CD4-positive, alpha-beta T cell (primary cell): ENCODE measurements at regions not wholly inside any gene's neighbourhood (a gene's known extent, or its start where the extent isn't known, plus 50 kb on each side); places are given as distances from the start of the nearest gene placed in this dataset.

ENCODE experiments used
- ATAC-seq: fragments of 200-7000 bp; cut with Tn5 transposase; one replicate; pipeline ENCODE4 v1.10.0; 2022; ENCODE audit warnings: mild to moderate bottlenecking; ENCODE audit not compliant: poor library complexity
- CTCF ChIA-PET: fragments of 350-600 bp; sonication (Branson Sonifier 250); formaldehyde crosslinking; loops from one replicate; lab custom pipeline; 2021; ENCODE audit warnings: antibody characterized with exemption, inconsistent platforms; lab: Charles Lee
- POLR2A ChIA-PET: fragments of 350-600 bp; sonication (Branson Sonifier 250); formaldehyde crosslinking; loops from one replicate; lab custom pipeline; 2021; ENCODE audit warnings: antibody characterized with exemption, inconsistent platforms; lab: Charles Lee
- DNase-seq, 14 experiments: peaks; one replicate each; pipeline ENCODE4 v3.0.0-alpha.2; 2013 to 2020; ENCODE audit warnings: mixed read lengths in 2 of 14
- H3K27ac ChIP-seq, 2 donors: one replicate each; pipeline versions ENCODE4 v1.5.1 to v1.7.0; 2013; ENCODE audit warnings: low read length in 2 of 2, low read depth in 1 of 2, mild to moderate bottlenecking in 1 of 2
- H3K27me3 ChIP-seq, 2 experiments: 1 replicate in 1 of 2; 2 replicates in 1 of 2; pipeline versions ENCODE4 v1.6.1 to v1.7.0; 2013; ENCODE audit warnings: low read length in 2 of 2, control low read depth in 1 of 2, mild to moderate bottlenecking in 1 of 2, moderate library complexity in 1 of 2; ENCODE audit not compliant: insufficient read depth in 2 of 2, control insufficient read depth in 1 of 2
- H3K36me3 ChIP-seq: one replicate; pipeline ENCODE4 v1.6.1; 2013; ENCODE audit warnings: low read length, control low read depth; ENCODE audit not compliant: insufficient read depth
- H3K4me1 ChIP-seq: one replicate; pipeline ENCODE4 v1.6.1; 2013; ENCODE audit warnings: low read length, control low read depth; ENCODE audit not compliant: insufficient read depth
- H3K4me3 ChIP-seq: one replicate; pipeline ENCODE4 v1.5.1; 2013; ENCODE audit warnings: mild to moderate bottlenecking, low read length, moderate library complexity
- H3K9me3 ChIP-seq, 2 experiments: 1 replicate in 1 of 2; 2 replicates in 1 of 2; pipeline versions ENCODE4 v1.6.1 to v1.7.0; 2013; ENCODE audit warnings: low read length in 2 of 2, mild to moderate bottlenecking in 2 of 2, control low read depth in 1 of 2, moderate library complexity in 1 of 2; ENCODE audit not compliant: control insufficient read depth in 1 of 2, insufficient read depth in 1 of 2
- H3K27ac Mint-ChIP-seq: one replicate; pipeline ENCODE4 v1.8.0; 2020; ENCODE audit warnings: mixed read lengths
- H3K27me3 Mint-ChIP-seq: one replicate; pipeline ENCODE4 v1.8.0; 2021; ENCODE audit warnings: mixed read lengths
- H3K36me3 Mint-ChIP-seq: one replicate; pipeline ENCODE4 v1.8.0; 2021; ENCODE audit warnings: low read depth, mixed read lengths
- H3K4me1 Mint-ChIP-seq: one replicate; pipeline ENCODE4 v1.8.0; 2021; ENCODE audit warnings: low read depth, mixed read lengths
- H3K4me3 Mint-ChIP-seq: one replicate; pipeline ENCODE4 v1.8.0; 2020; ENCODE audit warnings: mild to moderate bottlenecking, mixed read lengths
- H3K9me3 Mint-ChIP-seq: one replicate; pipeline ENCODE4 v1.8.0; 2020; ENCODE audit warnings: mixed read lengths
- intact Hi-C, 2 experiments: fragments of 100-400 bp; cut with DNase I in 1 of 2; cut with micrococcal nuclease in 1 of 2; formaldehyde crosslinking; loops; one replicate each; pipeline versions ENCODE4 v1.15.1 to v1.9.0; 2023 to 2025; cut with DNase I, micrococcal nuclease
- TF ChIP-seq, protein P1 (sequence below): fragments of 200-600 bp; IDR thresholded peaks from one replicate; pipeline ENCODE4 v1.8.0; 2022; ENCODE audit warnings: antibody characterized with exemption, mild to moderate bottlenecking

DNA sequence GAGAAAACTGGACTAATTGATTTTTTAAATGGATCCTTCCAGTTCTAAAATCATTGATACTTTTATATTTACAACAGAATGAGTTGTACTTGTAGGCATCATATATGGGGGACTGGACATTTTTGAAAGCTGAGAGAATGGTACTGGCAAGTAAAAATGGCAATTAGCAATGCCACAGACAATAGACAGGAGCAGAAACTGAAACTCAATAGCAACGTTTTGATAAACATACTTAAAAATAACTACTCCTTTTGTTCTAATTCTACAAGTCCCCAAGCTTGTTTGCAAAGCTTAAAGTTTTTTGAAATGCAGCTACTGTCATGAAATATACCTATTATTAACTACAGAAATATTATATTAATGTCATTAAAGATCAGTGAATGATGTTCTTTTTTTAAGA lies 52.8 kb upstream of the FBXL7 start:
- intact Hi-C loops = no loop called here
- Histone ChIP-seq H3K27ac (no peak overlapping the region), H3K4me1 (no peaks in the 10 kb centered on the region), H3K36me3 (no peaks in the 10 kb centered on the region), H3K4me3 (no peak overlapping the region), H3K9me3 (peaks cover 0 to 12% of the 10 kb centered on the region in 2 experiments), H3K27me3 (no peaks in the 10 kb centered on the region)
- Mint-ChIP-seq H3K4me3 (no peak overlapping the region), H3K9me3 (peaks cover 3% of the 10 kb centered on the region), H3K4me1 (no peaks in the 10 kb centered on the region), H3K27ac (no peak overlapping the region), H3K27me3 (no peaks in the 10 kb centered on the region), H3K36me3 (no peaks in the 10 kb centered on the region)
- ATAC-seq (no peak), DNase-seq (no peak)
- TF ChIP-seq, protein P1, sequence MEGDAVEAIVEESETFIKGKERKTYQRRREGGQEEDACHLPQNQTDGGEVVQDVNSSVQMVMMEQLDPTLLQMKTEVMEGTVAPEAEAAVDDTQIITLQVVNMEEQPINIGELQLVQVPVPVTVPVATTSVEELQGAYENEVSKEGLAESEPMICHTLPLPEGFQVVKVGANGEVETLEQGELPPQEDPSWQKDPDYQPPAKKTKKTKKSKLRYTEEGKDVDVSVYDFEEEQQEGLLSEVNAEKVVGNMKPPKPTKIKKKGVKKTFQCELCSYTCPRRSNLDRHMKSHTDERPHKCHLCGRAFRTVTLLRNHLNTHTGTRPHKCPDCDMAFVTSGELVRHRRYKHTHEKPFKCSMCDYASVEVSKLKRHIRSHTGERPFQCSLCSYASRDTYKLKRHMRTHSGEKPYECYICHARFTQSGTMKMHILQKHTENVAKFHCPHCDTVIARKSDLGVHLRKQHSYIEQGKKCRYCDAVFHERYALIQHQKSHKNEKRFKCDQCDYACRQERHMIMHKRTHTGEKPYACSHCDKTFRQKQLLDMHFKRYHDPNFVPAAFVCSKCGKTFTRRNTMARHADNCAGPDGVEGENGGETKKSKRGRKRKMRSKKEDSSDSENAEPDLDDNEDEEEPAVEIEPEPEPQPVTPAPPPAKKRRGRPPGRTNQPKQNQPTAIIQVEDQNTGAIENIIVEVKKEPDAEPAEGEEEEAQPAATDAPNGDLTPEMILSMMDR = no peak
- ChIA-PET POLR2A (no interaction called here), CTCF (no interaction called here)

DNA sequence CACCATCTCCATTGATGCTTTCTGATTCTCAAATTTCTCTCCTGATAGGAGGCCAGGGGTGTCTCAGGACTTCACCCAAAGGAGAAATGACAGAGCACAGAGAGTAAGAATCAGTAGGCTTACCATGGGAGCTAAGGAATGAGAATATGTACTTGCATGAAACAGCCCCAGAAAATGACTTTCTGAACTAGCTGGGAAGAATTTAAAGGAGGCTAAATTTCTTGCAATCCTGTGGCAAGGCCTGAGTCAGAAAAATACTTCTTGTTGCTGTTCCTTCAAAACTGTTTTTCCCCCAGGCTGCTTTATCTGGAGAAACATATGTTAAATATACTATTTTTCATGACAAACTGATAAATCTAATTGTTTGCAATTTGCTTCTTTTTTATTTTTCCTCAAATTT lies 53.4 kb upstream of the FBXL7 start:
- Histone ChIP-seq H3K27ac (no peak overlapping the region), H3K27me3 (no peaks in the 10 kb centered on the region), H3K9me3 (peaks cover 0 to 12% of the 10 kb centered on the region in 2 experiments), H3K36me3 (no peaks in the 10 kb centered on the region), H3K4me1 (no peaks in the 10 kb centered on the region), H3K4me3 (no peak overlapping the region)
- POLR2A ChIA-PET = no interaction called here
- Mint-ChIP-seq H3K4me1 (no peaks in the 10 kb centered on the region), H3K27me3 (no peaks in the 10 kb centered on the region), H3K27ac (no peak overlapping the region), H3K4me3 (no peak overlapping the region), H3K9me3 (peaks cover 6% of the 10 kb centered on the region), H3K36me3 (no peaks in the 10 kb centered on the region)
- intact Hi-C loops = no loop called here
- CTCF ChIA-PET = no interaction called here
- DNase-seq (no peak), ATAC-seq (no peak)
- TF ChIP-seq, protein P1 = no peak

DNA sequence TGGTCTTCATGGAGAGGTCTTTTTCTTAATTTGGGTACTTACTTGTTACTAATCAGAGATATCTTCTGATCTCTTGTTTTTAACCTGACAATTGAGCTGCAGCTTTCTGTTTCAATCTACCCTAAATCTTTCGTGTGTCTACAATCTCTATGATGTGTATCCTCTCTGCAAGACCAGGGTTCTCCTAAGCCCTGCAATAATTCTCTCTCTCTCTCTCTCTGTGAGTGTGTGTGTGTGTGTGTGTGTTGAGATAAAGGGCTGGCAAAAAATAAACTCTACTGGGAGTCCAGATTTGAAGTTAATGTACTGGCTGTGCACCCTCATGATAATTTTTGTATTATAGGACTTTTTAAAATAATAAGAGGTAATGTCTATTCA lies 57.8 kb upstream of the FBXL7 start:
- Mint-ChIP-seq H3K9me3 (peaks cover 19% of the 10 kb centered on the region), H3K4me1 (no peaks in the 10 kb centered on the region), H3K36me3 (no peaks in the 10 kb centered on the region), H3K27ac (no peak overlapping the region), H3K27me3 (no peaks in the 10 kb centered on the region), H3K4me3 (no peak overlapping the region)
- Histone ChIP-seq H3K9me3 (no peaks in the 10 kb centered on the region), H3K36me3 (no peaks in the 10 kb centered on the region), H3K27ac (no peak overlapping the region), H3K4me3 (no peak overlapping the region), H3K27me3 (no peaks in the 10 kb centered on the region), H3K4me1 (no peaks in the 10 kb centered on the region)
- TF ChIP-seq, protein P1 = no peak
- ChIA-PET CTCF (interaction anchor here (0.6 kb wide), 1 partner anchor 12 kb away, joined by 3 read pairs; no protein-coding TSS in a partner anchor), POLR2A (no interaction called here)
- DNase-seq (no peak), ATAC-seq (no peak)
- intact Hi-C loops = no loop called here
